ENCODE measurements at regions not wholly inside any gene's neighbourhood (a gene's known extent, or its start where the extent isn't known, plus 50 kb on each side); places are given as distances from the start of the nearest gene placed in this dataset.

DNA sequence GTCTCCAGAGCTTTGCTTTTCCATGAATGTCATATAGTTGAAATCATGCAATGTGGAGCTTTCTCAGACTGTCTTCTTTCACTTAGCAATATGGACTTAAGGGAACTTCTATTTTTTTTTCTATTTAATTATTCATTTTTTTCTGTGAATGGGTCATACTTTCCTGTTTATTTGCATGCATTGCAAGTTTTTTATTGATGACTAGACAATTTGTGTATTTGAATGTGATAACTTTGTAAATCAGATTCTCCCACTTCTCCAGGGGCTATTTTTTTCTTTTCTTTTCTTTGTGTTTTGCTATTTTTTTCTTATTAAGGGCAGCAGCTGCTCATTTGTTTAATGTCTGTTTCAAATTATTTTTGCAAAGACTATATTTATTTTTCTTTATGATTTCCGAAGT is 1019.8 kb upstream of the ATXN7L3B start:
- Histone ChIP-seq H3K27ac (no peak overlapping the region), H3K4me3 (no peak overlapping the region), H3K9me3 (peaks cover 0 to 6% (median 0%) of the 10 kb centered on the region in 4 donors), H3K27me3 (no peaks in the 10 kb centered on the region), H3K36me3 (no peaks in the 10 kb centered on the region), H3K4me1 (no peaks in the 10 kb centered on the region)
- 0% methylated on average over 1 of the region's 1 CpG for WGBS (ENCODE audit: insufficient coverage, low coverage, low lambda C conversion rate, missing lambda C conversion rate)
- DNase-seq: no peak
- TF ChIP-seq CTCF (IDR thresholded peaks at IDR 0.05) (no peak), POLR2A (IDR thresholded peaks at IDR 0.05) (no peak)
- intact Hi-C loops (cut with DNase I): no loop called here
- ATAC-seq: no peak

GRCh38 chr12:73529231-73529630 is 1008.4 kb upstream of the ATXN7L3B start:
- TF ChIP-seq POLR2A (IDR thresholded peaks at IDR 0.05) (no peak), CTCF (IDR thresholded peaks at IDR 0.05) (no peak)
- Histone ChIP-seq H3K4me3 (no peak overlapping the region), H3K27ac (no peak overlapping the region), H3K9me3 (peaks cover 0 to 2% (median 0%) of the 10 kb centered on the region in 4 donors), H3K36me3 (no peaks in the 10 kb centered on the region), H3K27me3 (no peaks in the 10 kb centered on the region), H3K4me1 (peaks cover 0 to 19% (median 5%) of the 10 kb centered on the region in 4 donors)
- DNase-seq (no peak), ATAC-seq (no peak)
- WGBS (ENCODE audit: insufficient coverage, low coverage, low lambda C conversion rate, missing lambda C conversion rate): 20% methylated on average over 1 of the region's 1 CpG
- intact Hi-C loops (cut with DNase I): no loop called here

- Histone ChIP-seq H3K9me3 (no peaks in the 10 kb centered on the region), H3K36me3 (no peaks in the 10 kb centered on the region), H3K4me3 (no peak overlapping the region), H3K27ac (no peak overlapping the region), H3K27me3 (no peaks in the 10 kb centered on the region), H3K4me1 (peaks cover 0 to 19% (median 5%) of the 10 kb centered on the region in 4 donors)
- DNase-seq (no peak), ATAC-seq (peak in 3 of 4 donors; percentile 41 to 61 (median 53))
- intact Hi-C loops (cut with DNase I): no loop called here
- TF ChIP-seq POLR2A (IDR thresholded peaks at IDR 0.05) (no peak), CTCF (IDR thresholded peaks at IDR 0.05) (no peak)
These were observed 1007.7 kb upstream of the ATXN7L3B start for GRCh38 chr12:73529954-73530353.

- H3K9me3 ChIP-seq: no peaks in the 10 kb centered on the region
- H3K4me1 ChIP-seq: peaks cover 0 to 19% (median 5%) of the 10 kb centered on the region in 4 donors
- ATAC-seq (peak in 3 of 4 donors; percentile 78 to 87 (median 80)), DNase-seq (no peak)
- peak overlapping the region in 1 of 3 donors; percentile 25 for H3K27ac ChIP-seq
- intact Hi-C loops (cut with DNase I): no loop called here
- TF ChIP-seq CTCF (IDR thresholded peaks at IDR 0.05) (no peak), POLR2A (IDR thresholded peaks at IDR 0.05) (no peak)
- H3K36me3 ChIP-seq: no peaks in the 10 kb centered on the region
- no peaks in the 10 kb centered on the region for H3K27me3 ChIP-seq
- no peak overlapping the region for H3K4me3 ChIP-seq
These were observed 1005.9 kb upstream of the ATXN7L3B start for GRCh38 chr12:73531752-73532151.

GRCh38 chr12:73547421-73547820 is 990.2 kb upstream of the ATXN7L3B start:
- ATAC-seq: no peak

More at GRCh38 chr12:73547421-73547820, 990.2 kb upstream of the ATXN7L3B start:
- H3K36me3 ChIP-seq: no peaks in the 10 kb centered on the region
- TF ChIP-seq POLR2A (IDR thresholded peaks at IDR 0.05): no peak
- TF ChIP-seq CTCF (IDR thresholded peaks at IDR 0.05): no peak
- H3K4me3 ChIP-seq: no peak overlapping the region
- no peaks in the 10 kb centered on the region for H3K4me1 ChIP-seq
- intact Hi-C loops (cut with DNase I): no loop called here
- DNase-seq: no peak
- H3K27ac ChIP-seq: no peak overlapping the region
- no peaks in the 10 kb centered on the region for H3K27me3 ChIP-seq
- H3K9me3 ChIP-seq: no peaks in the 10 kb centered on the region
